NT2/D1 (cell line): ENCODE measurements at regions not wholly inside any gene's neighbourhood (a gene's known extent, or its start where the extent isn't known, plus 50 kb on each side); places are given as distances from the start of the nearest gene placed in this dataset.

Experiments
- DNase-seq: peaks from one replicate; pipeline ENCODE4 v3.0.0-alpha.2; 2011; ENCODE audit warnings: low read depth, low spot score
- H3K27me3 ChIP-seq: 2 replicates; pipeline ENCODE4 v1.6.0; 2011; ENCODE audit warnings: mild to moderate bottlenecking; ENCODE audit not compliant: insufficient read length, insufficient read depth
- H3K36me3 ChIP-seq: 2 replicates; pipeline ENCODE4 v1.6.1; 2011; ENCODE audit warnings: mild to moderate bottlenecking, low read length, mixed read lengths; ENCODE audit not compliant: insufficient read depth, insufficient read length
- H3K4me1 ChIP-seq: 2 replicates; pipeline ENCODE4 v1.5.1; 2011; ENCODE audit not compliant: insufficient read depth, insufficient read length
- H3K4me3 ChIP-seq: 2 replicates; pipeline ENCODE4 v1.5.1; 2011; ENCODE audit warnings: low read depth; ENCODE audit not compliant: insufficient read length
- H3K9ac ChIP-seq: 2 replicates; pipeline ENCODE4 v1.6.0; 2011; ENCODE audit warnings: low read depth; ENCODE audit not compliant: insufficient read length
- H3K9me3 ChIP-seq: 2 replicates; pipeline ENCODE4 v1.5.1; 2011; ENCODE audit warnings: mild to moderate bottlenecking, low read length; ENCODE audit not compliant: insufficient read depth
- SUZ12 ChIP-seq: IDR thresholded peaks from 2 replicates; pipeline ENCODE4 v1.6.1; 2011; ENCODE audit not compliant: insufficient read length, insufficient read depth; ENCODE audit errors: extremely low read depth
- YY1 ChIP-seq: IDR thresholded peaks from 2 replicates; pipeline ENCODE4 v1.6.1; 2011; ENCODE audit not compliant: insufficient read length, insufficient read depth
- ZNF274 ChIP-seq: IDR thresholded peaks from 2 replicates; pipeline ENCODE4 v1.6.1; 2011; ENCODE audit warnings: mild to moderate bottlenecking, low read depth, low read length

GRCh38 chr10:113397047-113397446 is 155.8 kb upstream of the HABP2 start:
- H3K36me3 ChIP-seq = no peaks in the 10 kb centered on the region
- H3K9me3 ChIP-seq = no peaks in the 10 kb centered on the region; the same call in 1 of the 2 replicates
- DNase-seq = no peak
- no peak for TF ChIP-seq ZNF274
- TF ChIP-seq SUZ12 = no peak
- no peak for TF ChIP-seq YY1
- no peaks in the 10 kb centered on the region for H3K4me1 ChIP-seq
- H3K4me3 ChIP-seq = no peak overlapping the region
- H3K27me3 ChIP-seq = no peaks in the 10 kb centered on the region
- H3K9ac ChIP-seq = no peak overlapping the region

GRCh38 chr10:113399065-113399464 is 153.8 kb upstream of the HABP2 start:
- Histone ChIP-seq H3K4me3 (no peak overlapping the region), H3K9ac (no peak overlapping the region), H3K27me3 (no peaks in the 10 kb centered on the region), H3K9me3 (no peaks in the 10 kb centered on the region; the same call in 1 of the 2 replicates), H3K36me3 (no peaks in the 10 kb centered on the region), H3K4me1 (no peaks in the 10 kb centered on the region)
- no peak for DNase-seq
- TF ChIP-seq SUZ12 (no peak), YY1 (no peak), ZNF274 (no peak)

- no peak overlapping the region for H3K9ac ChIP-seq
- no peaks in the 10 kb centered on the region; the same call in 1 of the 2 replicates for H3K9me3 ChIP-seq
These were observed 150.3 kb upstream of the HABP2 start for GRCh38 chr10:113402602-113403001.

GRCh38 chr10:113407218-113407617 is 145.6 kb upstream of the HABP2 start:
- no peak overlapping the region for H3K9ac ChIP-seq
- no peak overlapping the region for H3K4me3 ChIP-seq
- H3K36me3 ChIP-seq = no peaks in the 10 kb centered on the region
- TF ChIP-seq ZNF274 (no peak), SUZ12 (no peak), YY1 (no peak)
- H3K9me3 ChIP-seq = no peaks in the 10 kb centered on the region
- H3K4me1 ChIP-seq = no peaks in the 10 kb centered on the region
- no peak for DNase-seq
- H3K27me3 ChIP-seq = no peaks in the 10 kb centered on the region

More at GRCh38 chr10:113402602-113403001, 150.3 kb upstream of the HABP2 start:
- no peaks in the 10 kb centered on the region for H3K36me3 ChIP-seq
- no peak for TF ChIP-seq SUZ12
- no peak for TF ChIP-seq YY1
- TF ChIP-seq ZNF274 = no peak
- no peaks in the 10 kb centered on the region for H3K27me3 ChIP-seq
- no peak overlapping the region for H3K4me3 ChIP-seq
- DNase-seq = no peak
- H3K4me1 ChIP-seq = no peaks in the 10 kb centered on the region

GRCh38 chr10:113409175-113409574 is 143.7 kb upstream of the HABP2 start:
- H3K36me3 ChIP-seq = no peaks in the 10 kb centered on the region
- no peak for DNase-seq
- H3K9me3 ChIP-seq = no peaks in the 10 kb centered on the region
- H3K4me3 ChIP-seq = no peak overlapping the region
- no peaks in the 10 kb centered on the region for H3K4me1 ChIP-seq
- H3K27me3 ChIP-seq = no peaks in the 10 kb centered on the region
- TF ChIP-seq ZNF274 (no peak), YY1 (no peak), SUZ12 (no peak)
- H3K9ac ChIP-seq = no peak overlapping the region

GRCh38 chr10:113410618-113411017 is 142.2 kb upstream of the HABP2 start:
- no peak for DNase-seq
- Histone ChIP-seq H3K9me3 (no peaks in the 10 kb centered on the region), H3K4me1 (no peaks in the 10 kb centered on the region), H3K4me3 (no peak overlapping the region), H3K36me3 (no peaks in the 10 kb centered on the region), H3K9ac (no peak overlapping the region), H3K27me3 (no peaks in the 10 kb centered on the region)
- TF ChIP-seq YY1 (no peak), SUZ12 (no peak)

GRCh38 chr10:113411456-113411855 is 141.4 kb upstream of the HABP2 start:
- no peaks in the 10 kb centered on the region for H3K36me3 ChIP-seq
- no peak overlapping the region for H3K9ac ChIP-seq
- TF ChIP-seq YY1 (no peak), ZNF274 (no peak), SUZ12 (no peak)
- H3K9me3 ChIP-seq = no peaks in the 10 kb centered on the region
- no peak for DNase-seq
- no peaks in the 10 kb centered on the region for H3K4me1 ChIP-seq
- no peaks in the 10 kb centered on the region for H3K27me3 ChIP-seq
- no peak overlapping the region for H3K4me3 ChIP-seq

- Histone ChIP-seq H3K36me3 (no peaks in the 10 kb centered on the region), H3K9ac (no peak overlapping the region), H3K4me1 (no peaks in the 10 kb centered on the region), H3K9me3 (no peaks in the 10 kb centered on the region), H3K27me3 (no peaks in the 10 kb centered on the region), H3K4me3 (no peak overlapping the region)
- no peak for TF ChIP-seq ZNF274
- no peak for TF ChIP-seq SUZ12
- no peak for TF ChIP-seq YY1
- no peak for DNase-seq
These were observed 140.7 kb upstream of the HABP2 start for GRCh38 chr10:113412161-113412560.
